ELF-1 (cell line): ENCODE measurements at regions not wholly inside any gene's neighbourhood (a gene's known extent, or its start where the extent isn't known, plus 50 kb on each side); places are given as distances from the start of the nearest gene placed in this dataset.
"Not testable (repeated sequence)": the region's sequence is repeated elsewhere in the genome, so short reads cannot be mapped to it uniquely, and the experiment has no call there.

Source experiments
- DNase-seq: peaks from one replicate; pipeline ENCODE4 v3.0.0-alpha.2; 2016; ENCODE audit warnings: low read depth, low spot score

GRCh38 chr22:49698616-49699015, 129.1 kb downstream of the BRD1 start:
- not testable (repeated sequence) for DNase-seq

GRCh38 chr22:49697047-49697446, 130.6 kb downstream of the BRD1 start:
- DNase-seq: no peak

- no peak for DNase-seq
Observed at GRCh38 chr22:49694462-49695260, 133.0 kb downstream of the BRD1 start.

GRCh38 chr22:49693848-49694247, 133.8 kb downstream of the BRD1 start:
- no peak for DNase-seq

GRCh38 chr22:49693416-49693815, 134.3 kb downstream of the BRD1 start:
- no peak for DNase-seq

- no peak for DNase-seq
Observed at GRCh38 chr22:49692499-49693225, 135.0 kb downstream of the BRD1 start.

GRCh38 chr22:49691256-49691655, 136.4 kb downstream of the BRD1 start:
- no peak for DNase-seq

GRCh38 chr22:49690454-49690853, 137.2 kb downstream of the BRD1 start:
- DNase-seq: no peak

GRCh38 chr22:49689858-49690257, 137.8 kb downstream of the BRD1 start:
- DNase-seq: no peak

GRCh38 chr22:49689255-49689770, 138.4 kb downstream of the BRD1 start:
- DNase-seq: no peak

GRCh38 chr22:49688516-49689254, 139.0 kb downstream of the BRD1 start:
- no peak for DNase-seq

GRCh38 chr22:49687786-49688515, 139.7 kb downstream of the BRD1 start:
- no peak for DNase-seq

GRCh38 chr22:49687333-49687732, 140.3 kb downstream of the BRD1 start:
- DNase-seq: no peak

GRCh38 chr22:49686495-49687219, 141.0 kb downstream of the BRD1 start:
- no peak for DNase-seq

- DNase-seq: no peak
Observed at GRCh38 chr22:49685686-49686085, 142.0 kb downstream of the BRD1 start.

GRCh38 chr22:49685116-49685515, 142.6 kb downstream of the BRD1 start:
- no peak for DNase-seq

GRCh38 chr22:49683032-49683431, 144.6 kb downstream of the BRD1 start:
- no peak for DNase-seq

GRCh38 chr22:49680819-49681218, 146.9 kb downstream of the BRD1 start:
- DNase-seq: not testable (repeated sequence)

GRCh38 chr22:49678842-49679170, 148.9 kb downstream of the BRD1 start:
- no peak for DNase-seq

- no peak for DNase-seq
Observed at GRCh38 chr22:49678137-49678841, 149.4 kb downstream of the BRD1 start.
